Duodenal mucosa (tissue), 2 donors: ENCODE measurements at regions not wholly inside any gene's neighbourhood (a gene's known extent, or its start where the extent isn't known, plus 50 kb on each side); places are given as distances from the start of the nearest gene placed in this dataset.

Experiments
- H3K27ac ChIP-seq: one replicate; pipeline ENCODE4 v1.7.0; 2013; ENCODE audit warnings: low read depth, low read length
- H3K27me3 ChIP-seq, 2 donors: one replicate each; pipeline ENCODE4 v1.7.0; 2013; ENCODE audit warnings: low read length in 2 of 2, control low read depth in 1 of 2; ENCODE audit not compliant: insufficient read depth in 2 of 2, control insufficient read depth in 1 of 2
- H3K36me3 ChIP-seq, 2 donors: one replicate each; pipeline ENCODE4 v1.7.0; 2013; ENCODE audit warnings: low read length in 2 of 2, control low read depth in 1 of 2; ENCODE audit not compliant: insufficient read depth in 2 of 2, control insufficient read depth in 1 of 2
- H3K4me1 ChIP-seq, 2 donors: one replicate each; pipeline ENCODE4 v1.7.0; 2013; ENCODE audit warnings: low read length in 2 of 2, control low read depth in 1 of 2; ENCODE audit not compliant: insufficient read depth in 2 of 2, control insufficient read depth in 1 of 2
- H3K4me3 ChIP-seq, 2 donors: one replicate each; pipeline ENCODE4 v1.7.0; 2013; ENCODE audit warnings: low read length in 2 of 2, low read depth in 1 of 2
- H3K9ac ChIP-seq, 2 donors: one replicate each; pipeline ENCODE4 v1.7.0; 2013; ENCODE audit warnings: low read length in 2 of 2, low read depth in 1 of 2
- H3K9me3 ChIP-seq, 2 donors: one replicate each; pipeline ENCODE4 v1.7.0; 2013; ENCODE audit warnings: low read length in 2 of 2, control low read depth in 1 of 2; ENCODE audit not compliant: control insufficient read depth in 1 of 2

- no peaks in the 10 kb centered on the region for H3K4me1 ChIP-seq
- no peaks in the 10 kb centered on the region for H3K9me3 ChIP-seq
- H3K27me3 ChIP-seq: no peaks in the 10 kb centered on the region
- no peak overlapping the region for H3K4me3 ChIP-seq
- no peak overlapping the region for H3K9ac ChIP-seq
- H3K27ac ChIP-seq: no peak overlapping the region
- H3K36me3 ChIP-seq: no peaks in the 10 kb centered on the region
Measured at GRCh38 chr7:35375516-35375915, 121.6 kb upstream of the TBX20 start.

- Histone ChIP-seq H3K27ac (no peak overlapping the region), H3K4me1 (no peaks in the 10 kb centered on the region)
Measured at GRCh38 chr7:35374858-35375257, 121.0 kb upstream of the TBX20 start.

GRCh38 chr7:35371221-35371620 lies 117.3 kb upstream of the TBX20 start:
- H3K27me3 ChIP-seq: no peaks in the 10 kb centered on the region
- H3K9me3 ChIP-seq: no peaks in the 10 kb centered on the region

More at GRCh38 chr7:35374858-35375257, 121.0 kb upstream of the TBX20 start:
- Histone ChIP-seq H3K9me3 (no peaks in the 10 kb centered on the region), H3K36me3 (no peaks in the 10 kb centered on the region), H3K9ac (no peak overlapping the region), H3K27me3 (no peaks in the 10 kb centered on the region), H3K4me3 (no peak overlapping the region)

GRCh38 chr7:35370687-35371086 lies 116.8 kb upstream of the TBX20 start:
- Histone ChIP-seq H3K27me3 (no peaks in the 10 kb centered on the region), H3K9me3 (no peaks in the 10 kb centered on the region), H3K9ac (no peak overlapping the region)

More at GRCh38 chr7:35371221-35371620, 117.3 kb upstream of the TBX20 start:
- Histone ChIP-seq H3K9ac (no peak overlapping the region), H3K4me3 (no peak overlapping the region), H3K36me3 (no peaks in the 10 kb centered on the region), H3K4me1 (no peaks in the 10 kb centered on the region), H3K27ac (no peak overlapping the region)

GRCh38 chr7:35366167-35367155 lies 112.6 kb upstream of the TBX20 start:
- Histone ChIP-seq H3K9ac (no peak overlapping the region), H3K27ac (no peak overlapping the region), H3K4me3 (no peak overlapping the region), H3K9me3 (no peaks in the 10 kb centered on the region), H3K36me3 (no peaks in the 10 kb centered on the region), H3K4me1 (no peaks in the 10 kb centered on the region), H3K27me3 (no peaks in the 10 kb centered on the region)

More at GRCh38 chr7:35370687-35371086, 116.8 kb upstream of the TBX20 start:
- Histone ChIP-seq H3K36me3 (no peaks in the 10 kb centered on the region), H3K27ac (no peak overlapping the region), H3K4me3 (no peak overlapping the region), H3K4me1 (no peaks in the 10 kb centered on the region)

GRCh38 chr7:35365523-35365922 lies 111.6 kb upstream of the TBX20 start:
- Histone ChIP-seq H3K36me3 (no peaks in the 10 kb centered on the region), H3K27me3 (no peaks in the 10 kb centered on the region), H3K4me3 (no peak overlapping the region), H3K9me3 (no peaks in the 10 kb centered on the region), H3K27ac (no peak overlapping the region), H3K9ac (no peak overlapping the region), H3K4me1 (no peaks in the 10 kb centered on the region)

- no peaks in the 10 kb centered on the region for H3K27me3 ChIP-seq
- no peaks in the 10 kb centered on the region for H3K9me3 ChIP-seq
- no peaks in the 10 kb centered on the region for H3K36me3 ChIP-seq
- no peaks in the 10 kb centered on the region for H3K4me1 ChIP-seq
- no peak overlapping the region for H3K4me3 ChIP-seq
- no peak overlapping the region for H3K27ac ChIP-seq
- H3K9ac ChIP-seq: no peak overlapping the region
Measured at GRCh38 chr7:35362341-35362740, 108.4 kb upstream of the TBX20 start.

GRCh38 chr7:35359423-35359822 lies 105.5 kb upstream of the TBX20 start:
- H3K27me3 ChIP-seq: no peaks in the 10 kb centered on the region

GRCh38 chr7:35356495-35356894 lies 102.6 kb upstream of the TBX20 start:
- no peaks in the 10 kb centered on the region for H3K4me1 ChIP-seq
- no peaks in the 10 kb centered on the region for H3K27me3 ChIP-seq
- H3K4me3 ChIP-seq: no peak overlapping the region
- no peaks in the 10 kb centered on the region for H3K36me3 ChIP-seq
- H3K27ac ChIP-seq: no peak overlapping the region
- H3K9ac ChIP-seq: no peak overlapping the region
- no peaks in the 10 kb centered on the region for H3K9me3 ChIP-seq

More at GRCh38 chr7:35359423-35359822, 105.5 kb upstream of the TBX20 start:
- no peak overlapping the region for H3K9ac ChIP-seq
- H3K4me3 ChIP-seq: no peak overlapping the region
- no peaks in the 10 kb centered on the region for H3K9me3 ChIP-seq
- no peak overlapping the region for H3K27ac ChIP-seq
- no peaks in the 10 kb centered on the region for H3K36me3 ChIP-seq
- H3K4me1 ChIP-seq: no peaks in the 10 kb centered on the region

- Histone ChIP-seq H3K4me1 (no peaks in the 10 kb centered on the region), H3K9me3 (no peaks in the 10 kb centered on the region), H3K27ac (no peak overlapping the region), H3K9ac (no peak overlapping the region), H3K27me3 (no peaks in the 10 kb centered on the region), H3K36me3 (no peaks in the 10 kb centered on the region), H3K4me3 (no peak overlapping the region)
Measured at GRCh38 chr7:35355911-35356310, 102.0 kb upstream of the TBX20 start.
